22Rv1 (cell line): ENCODE measurements at regions not wholly inside any gene's neighbourhood (a gene's known extent, or its start where the extent isn't known, plus 50 kb on each side); places are given as distances from the start of the nearest gene placed in this dataset.

ENCODE experiments used
- H3K27ac ChIP-seq: fragments of 450-650 bp; 2 replicates; pipeline ENCODE4 v1.5.1; 2017
- CTCF ChIP-seq: fragments of 450-650 bp; IDR thresholded peaks from 2 replicates; pipeline ENCODE4 v1.5.1; 2017; ENCODE audit warnings: mild to moderate bottlenecking
- ZFX ChIP-seq: fragments of 450-650 bp; IDR thresholded peaks from 2 replicates; pipeline ENCODE4 v1.6.1; 2017; ENCODE audit warnings: antibody characterized with exemption, borderline replicate concordance

- TF ChIP-seq CTCF (no peak), ZFX (no peak)
- no peak overlapping the region for H3K27ac ChIP-seq
These were observed 442.1 kb downstream of the PCDH20 start for GRCh38 chr13:60973529-60973928.

- TF ChIP-seq ZFX (no peak), CTCF (no peak)
- H3K27ac ChIP-seq = no peak overlapping the region
These were observed 444.9 kb downstream of the PCDH20 start for GRCh38 chr13:60970736-60971135.

GRCh38 chr13:60969656-60970055, 446.0 kb downstream of the PCDH20 start:
- H3K27ac ChIP-seq = no peak overlapping the region
- TF ChIP-seq ZFX = no peak
- TF ChIP-seq CTCF = no peak

- no peak for TF ChIP-seq CTCF
- TF ChIP-seq ZFX = no peak
- no peak overlapping the region for H3K27ac ChIP-seq
These were observed 456.2 kb downstream of the PCDH20 start for GRCh38 chr13:60959427-60959826.

- no peak overlapping the region for H3K27ac ChIP-seq
- TF ChIP-seq ZFX (no peak), CTCF (peak; percentile 20; the same call in 1 of the 2 replicates)
These were observed 457.8 kb downstream of the PCDH20 start for GRCh38 chr13:60957816-60958215.

- TF ChIP-seq ZFX (no peak), CTCF (no peak)
These were observed 470.3 kb downstream of the PCDH20 start for GRCh38 chr13:60945396-60945795.

GRCh38 chr13:60944863-60945262, 470.8 kb downstream of the PCDH20 start:
- no peak overlapping the region for H3K27ac ChIP-seq
- no peak for TF ChIP-seq CTCF
- no peak for TF ChIP-seq ZFX

More at GRCh38 chr13:60945396-60945795, 470.3 kb downstream of the PCDH20 start:
- no peak overlapping the region for H3K27ac ChIP-seq
